ENCODE measurements at regions not wholly inside any gene's neighbourhood (a gene's known extent, or its start where the extent isn't known, plus 50 kb on each side); places are given as distances from the start of the nearest gene placed in this dataset.

GRCh38 chr4:66489783-66490452 lies 819.6 kb upstream of the EPHA5 start:
- ChIA-PET POLR2A (ENCODE audit: low non-redundant PET) (no interaction called here), CTCF (no interaction called here)
- Histone ChIP-seq H3K36me3 (ENCODE audit: insufficient read depth, low read length, poor library complexity, severe bottlenecking) (no peaks in the 10 kb centered on the region), H3K4me3 (ENCODE audit: low read depth, low read length, poor library complexity, severe bottlenecking) (no peak overlapping the region), H3K9me3 (ENCODE audit: low read depth, low read length, poor library complexity, severe bottlenecking) (no peaks in the 10 kb centered on the region), H3K27ac (ENCODE audit: low read depth, low read length, poor library complexity, severe bottlenecking) (no peak overlapping the region), H3K27me3 (replicated peaks; ENCODE audit: insufficient read depth, low read depth, low read length, poor library complexity) (no peaks in the 10 kb centered on the region), H3K4me1 (ENCODE audit: insufficient read depth, low read length, poor library complexity, severe bottlenecking) (no peaks in the 10 kb centered on the region)
- intact Hi-C loops (cut with micrococcal nuclease; ENCODE audit: unreplicated experiment) = no loop called here
- BruUV-seq (replicated peaks) = no TSS peak
- DNase-seq (ENCODE audit: low spot score) = no peak
- TF ChIP-seq CTCF (conservative IDR thresholded peaks at IDR 0.05; ENCODE audit: low read depth, low read length) (no peak), EZH2 (IDR thresholded peaks at IDR 0.05; ENCODE audit: borderline replicate concordance, low read depth, low read length, poor library complexity, severe bottlenecking) (no peak)

GRCh38 chr4:66489370-66489769 lies 819.1 kb upstream of the EPHA5 start:
- CTCF ChIA-PET = no interaction called here
- DNase-seq (ENCODE audit: low spot score) = no peak
- H3K27ac ChIP-seq (ENCODE audit: low read depth, low read length, poor library complexity, severe bottlenecking) = no peak overlapping the region
- POLR2A ChIA-PET (ENCODE audit: low non-redundant PET) = no interaction called here
- TF ChIP-seq EZH2 (IDR thresholded peaks at IDR 0.05; ENCODE audit: borderline replicate concordance, low read depth, low read length, poor library complexity, severe bottlenecking) = no peak
- no peak for TF ChIP-seq CTCF (conservative IDR thresholded peaks at IDR 0.05; ENCODE audit: low read depth, low read length)
- H3K36me3 ChIP-seq (ENCODE audit: insufficient read depth, low read length, poor library complexity, severe bottlenecking) = no peaks in the 10 kb centered on the region
- intact Hi-C loops (cut with micrococcal nuclease; ENCODE audit: unreplicated experiment) = no loop called here
- BruUV-seq (replicated peaks) = no TSS peak
- H3K9me3 ChIP-seq (ENCODE audit: low read depth, low read length, poor library complexity, severe bottlenecking) = no peaks in the 10 kb centered on the region
- H3K4me1 ChIP-seq (ENCODE audit: insufficient read depth, low read length, poor library complexity, severe bottlenecking) = no peaks in the 10 kb centered on the region
- H3K27me3 ChIP-seq (replicated peaks; ENCODE audit: insufficient read depth, low read depth, low read length, poor library complexity) = no peaks in the 10 kb centered on the region
- no peak overlapping the region for H3K4me3 ChIP-seq (ENCODE audit: low read depth, low read length, poor library complexity, severe bottlenecking)

GRCh38 chr4:66486068-66486467 lies 815.8 kb upstream of the EPHA5 start:
- H3K4me3 ChIP-seq (ENCODE audit: low read depth, low read length, poor library complexity, severe bottlenecking) = no peak overlapping the region
- H3K4me1 ChIP-seq (ENCODE audit: insufficient read depth, low read length, poor library complexity, severe bottlenecking) = no peaks in the 10 kb centered on the region
- no TSS peak for BruUV-seq (replicated peaks)
- no peak for TF ChIP-seq CTCF (conservative IDR thresholded peaks at IDR 0.05; ENCODE audit: low read depth, low read length)
- TF ChIP-seq EZH2 (IDR thresholded peaks at IDR 0.05; ENCODE audit: borderline replicate concordance, low read depth, low read length, poor library complexity, severe bottlenecking) = no peak
- H3K9me3 ChIP-seq (ENCODE audit: low read depth, low read length, poor library complexity, severe bottlenecking) = no peaks in the 10 kb centered on the region
- no peaks in the 10 kb centered on the region for H3K27me3 ChIP-seq (replicated peaks; ENCODE audit: insufficient read depth, low read depth, low read length, poor library complexity)
- ChIA-PET CTCF (no interaction called here), POLR2A (ENCODE audit: low non-redundant PET) (no interaction called here)
- intact Hi-C loops (cut with micrococcal nuclease; ENCODE audit: unreplicated experiment) = no loop called here
- no peak overlapping the region for H3K27ac ChIP-seq (ENCODE audit: low read depth, low read length, poor library complexity, severe bottlenecking)
- DNase-seq (ENCODE audit: low spot score) = no peak
- no peaks in the 10 kb centered on the region for H3K36me3 ChIP-seq (ENCODE audit: insufficient read depth, low read length, poor library complexity, severe bottlenecking)
